HG02943 (cell line): ENCODE measurements at regions not wholly inside any gene's neighbourhood (a gene's known extent, or its start where the extent isn't known, plus 50 kb on each side); places are given as distances from the start of the nearest gene placed in this dataset.

Experiments used
- ATAC-seq: cut with Tn5 transposase; IDR thresholded peaks from one replicate; pipeline ENCODE4 v1.9.1; 2021; ENCODE audit warnings: mild to moderate bottlenecking, low read depth, moderate library complexity; ENCODE audit not compliant: unreplicated experiment

GRCh38 chr3:103698646-103699045 is 1263.8 kb downstream of the ZPLD1 start:
- ATAC-seq: no peak

GRCh38 chr3:103699228-103699627 is 1264.4 kb downstream of the ZPLD1 start:
- no peak for ATAC-seq

GRCh38 chr3:103705641-103706040 is 1270.8 kb downstream of the ZPLD1 start:
- no peak for ATAC-seq

GRCh38 chr3:103706671-103707070 is 1271.9 kb downstream of the ZPLD1 start:
- no peak for ATAC-seq

DNA sequence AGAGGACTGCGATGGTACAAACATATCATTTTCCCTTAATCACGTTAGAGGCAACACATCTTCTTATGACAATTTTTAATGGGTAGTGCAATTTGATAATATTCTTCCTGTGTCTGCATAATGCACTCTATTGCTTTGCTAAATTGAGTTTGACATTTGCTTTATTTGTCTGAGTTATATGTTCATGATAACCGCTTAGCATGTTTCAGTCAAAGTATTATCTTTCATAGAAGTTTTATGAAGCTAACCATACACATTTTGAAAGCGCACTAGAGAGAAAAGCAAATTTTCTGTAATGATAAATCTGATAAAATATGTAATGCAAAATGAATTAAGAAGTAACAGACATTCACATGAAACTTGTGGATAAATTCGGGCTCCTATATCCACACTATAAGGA is 1276.9 kb downstream of the ZPLD1 start:
- ATAC-seq: no peak

- no peak for ATAC-seq
Measured at GRCh38 chr3:103712320-103713008, 1277.6 kb downstream of the ZPLD1 start.

GRCh38 chr3:103729547-103729946 is 1294.7 kb downstream of the ZPLD1 start:
- ATAC-seq: no peak

DNA sequence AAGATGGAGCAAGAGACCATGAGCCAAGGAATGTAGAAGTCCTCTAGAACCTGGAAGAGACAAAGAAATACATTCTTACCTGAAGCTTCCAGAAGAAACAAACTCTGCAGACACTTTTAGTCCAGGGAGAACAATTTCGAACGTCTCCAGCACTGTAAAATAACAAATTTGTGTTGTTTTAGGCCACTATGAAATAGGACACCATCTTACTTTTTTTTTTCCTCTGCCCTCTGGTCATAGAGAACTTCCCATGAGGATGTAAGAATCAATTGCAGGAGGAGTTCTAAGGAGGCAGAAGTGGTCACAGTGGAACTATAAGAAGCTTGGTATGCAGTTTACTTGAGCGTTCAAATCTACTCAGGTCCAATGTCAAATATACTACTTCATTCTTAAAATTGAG is 1295.9 kb downstream of the ZPLD1 start:
- ATAC-seq: no peak

GRCh38 chr3:103752986-103753385 is 1318.2 kb downstream of the ZPLD1 start:
- no peak for ATAC-seq

DNA sequence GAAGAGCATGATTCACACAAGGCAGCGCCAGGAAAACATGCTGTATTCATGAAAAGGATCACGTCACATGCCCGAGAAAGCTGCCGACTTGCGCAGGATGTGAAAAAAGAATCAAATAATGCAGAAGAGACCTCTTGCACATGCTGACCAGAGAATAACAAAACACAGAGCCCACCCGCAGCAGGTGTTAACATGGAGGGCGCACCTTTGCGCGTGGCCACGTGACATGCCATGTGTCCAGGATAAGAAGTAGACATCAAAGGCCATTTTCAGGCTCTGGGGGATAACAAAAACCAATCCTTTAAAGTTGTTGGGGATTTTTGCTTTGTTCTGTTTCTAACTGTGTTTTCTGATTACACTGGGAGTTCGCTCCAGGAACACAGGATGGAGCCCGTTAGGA is 1332.8 kb downstream of the ZPLD1 start:
- no peak for ATAC-seq

DNA sequence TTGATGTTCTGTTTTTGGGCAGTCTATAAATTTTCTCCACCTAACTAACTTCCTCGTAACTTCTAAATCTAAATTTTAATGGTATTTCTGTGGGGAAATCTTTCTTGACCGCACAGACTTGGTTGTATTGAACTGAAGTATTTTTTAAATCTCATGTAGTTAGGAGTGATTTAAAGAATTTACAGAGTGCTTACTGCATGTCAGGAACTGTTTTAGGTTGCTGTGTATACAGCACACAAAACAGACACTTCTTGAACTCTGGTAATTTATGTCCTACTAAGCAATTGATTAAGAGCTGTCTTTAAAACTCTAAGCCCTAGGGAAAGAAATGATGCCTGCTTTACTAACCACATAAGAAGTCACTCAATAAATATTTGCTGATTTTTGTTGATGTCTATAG is 1350.2 kb downstream of the ZPLD1 start:
- ATAC-seq: no peak

DNA sequence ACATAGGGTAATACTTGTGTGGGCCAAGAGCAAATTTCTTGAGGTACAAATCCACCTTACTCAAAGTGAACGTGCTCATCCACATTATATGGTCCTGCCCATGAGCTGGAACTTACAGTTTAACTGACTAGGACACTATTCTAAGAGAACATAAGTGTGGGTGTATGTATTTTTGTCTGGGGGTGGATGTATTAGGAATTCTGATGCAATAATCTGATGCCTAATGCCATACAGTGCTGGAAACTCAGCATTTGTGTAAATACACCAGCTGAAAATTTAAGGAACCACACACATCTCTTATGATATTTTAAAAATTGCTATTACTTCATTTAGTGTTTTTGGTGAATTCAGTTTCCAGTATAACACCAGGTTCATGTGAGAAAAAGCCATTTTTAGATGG is 1350.7 kb downstream of the ZPLD1 start:
- ATAC-seq: no peak

DNA sequence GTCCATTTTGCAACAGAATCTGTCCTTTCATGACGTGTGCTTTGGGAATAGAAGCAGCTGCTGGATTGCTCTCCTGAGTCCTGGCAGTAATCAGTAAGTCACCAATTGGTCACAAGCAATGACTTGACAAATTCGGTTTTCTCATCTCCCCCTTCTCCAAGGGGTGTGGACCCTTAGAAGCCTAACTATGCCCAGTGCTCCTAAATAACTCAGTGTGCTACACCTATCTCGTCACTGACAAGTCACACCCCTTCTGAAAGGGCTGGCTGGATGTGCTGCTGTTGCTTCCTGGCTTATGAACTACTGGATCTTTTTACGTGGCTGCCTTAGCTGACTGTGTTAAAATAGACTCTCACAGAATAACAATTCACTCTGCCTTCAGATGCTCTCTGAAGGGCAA is 1351.5 kb downstream of the ZPLD1 start:
- ATAC-seq: no peak

GRCh38 chr3:103787164-103787871 is 1352.5 kb downstream of the ZPLD1 start:
- no peak for ATAC-seq

GRCh38 chr3:103787879-103788278 is 1353.1 kb downstream of the ZPLD1 start:
- ATAC-seq: no peak

DNA sequence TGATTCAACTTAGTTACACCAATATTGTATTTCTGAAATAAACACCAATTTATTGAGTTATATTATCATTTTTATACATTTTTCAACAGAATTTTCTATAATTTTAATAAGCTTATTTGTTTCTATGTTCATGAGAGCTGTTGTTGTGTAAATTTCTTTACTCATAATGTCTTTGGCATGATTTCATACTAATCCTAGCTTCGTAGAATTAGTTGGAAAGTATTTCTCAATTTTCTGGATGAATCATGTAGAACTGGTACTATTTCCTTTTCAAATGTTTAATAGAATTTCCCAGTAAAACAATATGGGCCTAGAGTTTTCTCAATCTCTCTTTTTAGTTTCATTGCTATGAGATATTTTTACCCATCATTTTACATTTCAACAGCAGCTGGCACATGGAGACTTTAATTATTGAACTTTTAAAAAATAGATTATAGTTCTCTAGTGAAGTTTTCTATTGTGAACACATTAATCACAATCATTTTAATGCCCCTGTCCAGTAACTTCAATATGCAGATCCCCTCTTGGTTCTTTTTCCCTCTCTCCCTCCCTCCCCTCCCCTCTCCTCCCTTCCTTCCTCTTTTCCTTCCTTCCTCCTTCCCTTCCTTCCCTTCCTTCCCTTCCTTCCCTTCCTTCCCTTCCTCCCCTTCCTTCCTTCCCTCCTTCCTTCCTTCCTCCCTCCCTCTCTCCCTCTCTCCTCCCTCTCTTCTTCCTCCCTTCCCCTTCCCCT is 1357.1 kb downstream of the ZPLD1 start:
- ATAC-seq: no peak

DNA sequence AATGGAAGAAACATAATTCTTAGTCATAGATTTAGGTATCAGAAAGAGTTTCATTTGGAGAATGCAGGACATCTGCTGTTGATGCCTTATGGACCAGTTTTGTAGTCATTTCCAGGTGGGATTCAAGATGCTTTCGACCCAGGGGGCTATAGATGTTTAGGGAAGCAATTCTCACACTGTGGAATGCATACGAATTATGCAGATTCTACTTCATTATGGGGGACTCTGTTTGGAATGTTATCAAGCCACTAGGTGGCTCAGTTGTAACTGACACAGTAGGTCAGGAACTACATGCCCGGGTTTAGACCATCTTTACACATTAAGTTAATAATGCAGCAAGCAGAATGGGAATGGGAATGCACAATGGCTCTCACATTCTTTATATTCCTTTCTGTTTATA is 1359.8 kb downstream of the ZPLD1 start:
- peak; percentile 68 for ATAC-seq

DNA sequence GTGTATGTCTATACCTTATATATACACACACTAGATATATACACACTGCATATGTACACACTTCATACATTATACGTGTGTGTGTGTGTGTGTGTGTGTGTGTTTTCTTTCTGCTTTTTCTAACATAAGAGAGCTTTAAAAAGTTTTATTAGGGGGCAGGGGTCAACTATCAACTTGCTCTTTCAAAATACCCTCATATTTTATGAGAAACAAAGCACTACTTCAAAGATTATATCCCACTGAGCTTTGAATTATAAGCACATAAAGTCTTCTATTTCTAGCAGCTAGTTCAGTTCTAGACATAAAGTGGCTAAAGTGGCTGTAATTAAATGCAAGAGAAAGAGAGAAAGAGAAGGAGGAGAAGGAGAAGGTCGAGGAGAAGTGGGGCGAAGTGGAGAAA is 1361.3 kb downstream of the ZPLD1 start:
- no peak for ATAC-seq

DNA sequence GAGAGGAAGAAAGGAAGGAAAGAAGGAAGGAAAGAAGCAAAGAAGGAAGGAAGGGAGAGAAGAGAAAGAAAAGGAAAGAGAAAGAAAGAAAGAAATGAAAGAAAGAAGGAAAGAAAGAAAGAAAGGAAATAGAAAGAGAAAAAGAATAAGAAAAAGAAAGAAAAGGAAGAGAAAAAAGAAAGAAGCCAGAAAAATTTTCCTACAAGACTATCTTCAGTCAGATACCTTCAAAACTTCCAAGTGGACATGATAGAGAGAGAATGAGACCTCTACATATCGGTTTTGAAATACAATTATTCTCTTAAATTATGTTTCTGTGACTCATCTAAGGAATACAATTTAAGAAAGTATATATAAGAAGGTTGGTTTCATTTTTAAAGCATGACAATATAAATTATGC is 1369.0 kb downstream of the ZPLD1 start:
- no peak for ATAC-seq

- no peak for ATAC-seq
Measured at GRCh38 chr3:103810167-103810566, 1375.4 kb downstream of the ZPLD1 start.

- no peak for ATAC-seq
Measured at GRCh38 chr3:103813955-103814354, 1379.1 kb downstream of the ZPLD1 start.

DNA sequence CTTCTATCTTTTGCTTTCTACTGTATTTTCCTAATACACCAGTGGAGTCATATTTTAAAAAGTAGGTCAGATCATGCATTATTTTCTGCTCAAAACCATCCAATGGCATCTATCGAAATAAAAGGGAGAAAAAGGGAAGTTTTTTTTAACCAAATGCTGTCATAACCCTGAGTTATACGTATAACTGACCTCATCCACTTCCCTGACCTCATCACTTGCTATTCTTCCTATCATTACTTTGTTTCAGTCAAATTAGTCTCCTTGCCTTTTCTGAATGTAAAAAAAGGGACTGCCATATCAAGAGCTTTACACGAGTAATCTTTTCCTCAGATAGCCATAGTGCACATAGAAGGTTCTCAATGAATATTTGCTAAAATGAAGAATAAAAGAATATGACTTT is 1383.6 kb downstream of the ZPLD1 start:
- no peak for ATAC-seq
